ENCODE measurements at regions not wholly inside any gene's neighbourhood (a gene's known extent, or its start where the extent isn't known, plus 50 kb on each side); places are given as distances from the start of the nearest gene placed in this dataset.
A peak's percentile ranks its signal among the peaks of the same experiment; 100 is the strongest.

GRCh38 chr7:25672496-25672895 is 444.2 kb upstream of the NPVF start:
- no peak overlapping the region for H3K9ac ChIP-seq (ENCODE audit: low read depth in 1 of 3, low read length in 3 of 3)

GRCh38 chr7:25675789-25676474 is 447.6 kb upstream of the NPVF start:
- H3K9ac ChIP-seq (ENCODE audit: low read depth in 1 of 3, low read length in 3 of 3), result no peak overlapping the region
- H3K9me3 ChIP-seq (ENCODE audit: control insufficient read depth in 3 of 3, low read length in 3 of 3), result no peaks in the 10 kb centered on the region
- no peak overlapping the region for H3K4me3 ChIP-seq (ENCODE audit: low read length in 3 of 3)
- H3K27ac ChIP-seq (ENCODE audit: low read depth, low read length), result no peak overlapping the region
- peaks cover 0 to 8% (median under 1%) of the 10 kb centered on the region in 3 donors for H3K4me1 ChIP-seq (ENCODE audit: control insufficient read depth in 3 of 3, insufficient read depth in 3 of 3, low read length in 3 of 3)
- H3K36me3 ChIP-seq (ENCODE audit: control insufficient read depth in 3 of 3, insufficient read depth in 3 of 3, low read length in 3 of 3), result no peaks in the 10 kb centered on the region
- no peaks in the 10 kb centered on the region for H3K27me3 ChIP-seq (ENCODE audit: control insufficient read depth in 3 of 3, insufficient read depth in 3 of 3, low read length in 3 of 3)

More at GRCh38 chr7:25672496-25672895, 444.2 kb upstream of the NPVF start:
- Histone ChIP-seq H3K27ac (ENCODE audit: low read depth, low read length) (no peak overlapping the region), H3K4me3 (ENCODE audit: low read length in 3 of 3) (no peak overlapping the region), H3K4me1 (ENCODE audit: control insufficient read depth in 3 of 3, insufficient read depth in 3 of 3, low read length in 3 of 3) (peaks cover 8 to 21% (median 15%) of the 10 kb centered on the region in 3 donors), H3K9me3 (ENCODE audit: control insufficient read depth in 3 of 3, low read length in 3 of 3) (no peaks in the 10 kb centered on the region), H3K27me3 (ENCODE audit: control insufficient read depth in 3 of 3, insufficient read depth in 3 of 3, low read length in 3 of 3) (no peaks in the 10 kb centered on the region), H3K36me3 (ENCODE audit: control insufficient read depth in 3 of 3, insufficient read depth in 3 of 3, low read length in 3 of 3) (no peaks in the 10 kb centered on the region)

GRCh38 chr7:25677595-25677994 is 449.3 kb upstream of the NPVF start:
- Histone ChIP-seq H3K27me3 (ENCODE audit: control insufficient read depth in 3 of 3, insufficient read depth in 3 of 3, low read length in 3 of 3) (no peaks in the 10 kb centered on the region), H3K9me3 (ENCODE audit: control insufficient read depth in 3 of 3, low read length in 3 of 3) (no peaks in the 10 kb centered on the region), H3K36me3 (ENCODE audit: control insufficient read depth in 3 of 3, insufficient read depth in 3 of 3, low read length in 3 of 3) (no peaks in the 10 kb centered on the region), H3K9ac (ENCODE audit: low read depth in 1 of 3, low read length in 3 of 3) (no peak overlapping the region), H3K27ac (ENCODE audit: low read depth, low read length) (no peak overlapping the region), H3K4me3 (ENCODE audit: low read length in 3 of 3) (no peak overlapping the region), H3K4me1 (ENCODE audit: control insufficient read depth in 3 of 3, insufficient read depth in 3 of 3, low read length in 3 of 3) (peaks cover 0 to 5% (median 0%) of the 10 kb centered on the region in 3 donors)

- no peak overlapping the region for H3K4me3 ChIP-seq (ENCODE audit: low read length in 3 of 3)
These were observed 449.9 kb upstream of the NPVF start for GRCh38 chr7:25678215-25678614.

GRCh38 chr7:25680636-25681035 is 452.4 kb upstream of the NPVF start:
- Histone ChIP-seq H3K36me3 (ENCODE audit: control insufficient read depth in 3 of 3, insufficient read depth in 3 of 3, low read length in 3 of 3) (no peaks in the 10 kb centered on the region), H3K9me3 (ENCODE audit: control insufficient read depth in 3 of 3, low read length in 3 of 3) (no peaks in the 10 kb centered on the region), H3K9ac (ENCODE audit: low read depth in 1 of 3, low read length in 3 of 3) (no peak overlapping the region), H3K27ac (ENCODE audit: low read depth, low read length) (no peak overlapping the region), H3K4me3 (ENCODE audit: low read length in 3 of 3) (no peak overlapping the region), H3K27me3 (ENCODE audit: control insufficient read depth in 3 of 3, insufficient read depth in 3 of 3, low read length in 3 of 3) (no peaks in the 10 kb centered on the region), H3K4me1 (ENCODE audit: control insufficient read depth in 3 of 3, insufficient read depth in 3 of 3, low read length in 3 of 3) (peaks cover 0 to 5% (median 0%) of the 10 kb centered on the region in 3 donors)

More at GRCh38 chr7:25678215-25678614, 449.9 kb upstream of the NPVF start:
- no peaks in the 10 kb centered on the region for H3K27me3 ChIP-seq (ENCODE audit: control insufficient read depth in 3 of 3, insufficient read depth in 3 of 3, low read length in 3 of 3)
- H3K9ac ChIP-seq (ENCODE audit: low read depth in 1 of 3, low read length in 3 of 3), result no peak overlapping the region
- H3K36me3 ChIP-seq (ENCODE audit: control insufficient read depth in 3 of 3, insufficient read depth in 3 of 3, low read length in 3 of 3), result no peaks in the 10 kb centered on the region
- H3K4me1 ChIP-seq (ENCODE audit: control insufficient read depth in 3 of 3, insufficient read depth in 3 of 3, low read length in 3 of 3), result peaks cover 0 to 5% (median 0%) of the 10 kb centered on the region in 3 donors
- H3K27ac ChIP-seq (ENCODE audit: low read depth, low read length), result no peak overlapping the region
- H3K9me3 ChIP-seq (ENCODE audit: control insufficient read depth in 3 of 3, low read length in 3 of 3), result no peaks in the 10 kb centered on the region

- Histone ChIP-seq H3K27ac (ENCODE audit: low read depth, low read length) (no peak overlapping the region), H3K4me3 (ENCODE audit: low read length in 3 of 3) (no peak overlapping the region), H3K36me3 (ENCODE audit: control insufficient read depth in 3 of 3, insufficient read depth in 3 of 3, low read length in 3 of 3) (no peaks in the 10 kb centered on the region), H3K9ac (ENCODE audit: low read depth in 1 of 3, low read length in 3 of 3) (no peak overlapping the region), H3K27me3 (ENCODE audit: control insufficient read depth in 3 of 3, insufficient read depth in 3 of 3, low read length in 3 of 3) (no peaks in the 10 kb centered on the region), H3K4me1 (ENCODE audit: control insufficient read depth in 3 of 3, insufficient read depth in 3 of 3, low read length in 3 of 3) (peaks cover 0 to 11% (median 6%) of the 10 kb centered on the region in 3 donors), H3K9me3 (ENCODE audit: control insufficient read depth in 3 of 3, low read length in 3 of 3) (no peaks in the 10 kb centered on the region)
These were observed 456.1 kb upstream of the NPVF start for GRCh38 chr7:25684360-25684759.

- peaks cover 4 to 17% (median 6%) of the 10 kb centered on the region in 3 donors for H3K4me1 ChIP-seq (ENCODE audit: control insufficient read depth in 3 of 3, insufficient read depth in 3 of 3, low read length in 3 of 3)
- no peaks in the 10 kb centered on the region for H3K27me3 ChIP-seq (ENCODE audit: control insufficient read depth in 3 of 3, insufficient read depth in 3 of 3, low read length in 3 of 3)
- H3K9ac ChIP-seq (ENCODE audit: low read depth in 1 of 3, low read length in 3 of 3), result no peak overlapping the region
- no peaks in the 10 kb centered on the region for H3K36me3 ChIP-seq (ENCODE audit: control insufficient read depth in 3 of 3, insufficient read depth in 3 of 3, low read length in 3 of 3)
- H3K27ac ChIP-seq (ENCODE audit: low read depth, low read length), result no peak overlapping the region
- H3K4me3 ChIP-seq (ENCODE audit: low read length in 3 of 3), result no peak overlapping the region
- H3K9me3 ChIP-seq (ENCODE audit: control insufficient read depth in 3 of 3, low read length in 3 of 3), result no peaks in the 10 kb centered on the region
These were observed 458.2 kb upstream of the NPVF start for GRCh38 chr7:25686493-25686892.

GRCh38 chr7:25694211-25694610 is 457.8 kb upstream of the NFE2L3 start:
- no peak overlapping the region for H3K9ac ChIP-seq (ENCODE audit: low read depth in 1 of 3, low read length in 3 of 3)
- H3K4me3 ChIP-seq (ENCODE audit: low read length in 3 of 3), result no peak overlapping the region
- peaks cover 0 to 7% (median 4%) of the 10 kb centered on the region in 3 donors for H3K4me1 ChIP-seq (ENCODE audit: control insufficient read depth in 3 of 3, insufficient read depth in 3 of 3, low read length in 3 of 3)
- no peaks in the 10 kb centered on the region for H3K27me3 ChIP-seq (ENCODE audit: control insufficient read depth in 3 of 3, insufficient read depth in 3 of 3, low read length in 3 of 3)
- no peaks in the 10 kb centered on the region for H3K36me3 ChIP-seq (ENCODE audit: control insufficient read depth in 3 of 3, insufficient read depth in 3 of 3, low read length in 3 of 3)
- H3K27ac ChIP-seq (ENCODE audit: low read depth, low read length), result peak overlapping the region; percentile 17
- H3K9me3 ChIP-seq (ENCODE audit: control insufficient read depth in 3 of 3, low read length in 3 of 3), result no peaks in the 10 kb centered on the region

- no peak overlapping the region for H3K9ac ChIP-seq (ENCODE audit: low read depth in 1 of 3, low read length in 3 of 3)
- H3K27ac ChIP-seq (ENCODE audit: low read depth, low read length), result peak overlapping the region; percentile 17
- no peaks in the 10 kb centered on the region for H3K36me3 ChIP-seq (ENCODE audit: control insufficient read depth in 3 of 3, insufficient read depth in 3 of 3, low read length in 3 of 3)
- no peaks in the 10 kb centered on the region for H3K27me3 ChIP-seq (ENCODE audit: control insufficient read depth in 3 of 3, insufficient read depth in 3 of 3, low read length in 3 of 3)
- no peaks in the 10 kb centered on the region for H3K9me3 ChIP-seq (ENCODE audit: control insufficient read depth in 3 of 3, low read length in 3 of 3)
- H3K4me1 ChIP-seq (ENCODE audit: control insufficient read depth in 3 of 3, insufficient read depth in 3 of 3, low read length in 3 of 3), result peaks cover 0 to 5% (median 4%) of the 10 kb centered on the region in 3 donors
- H3K4me3 ChIP-seq (ENCODE audit: low read length in 3 of 3), result no peak overlapping the region
These were observed 457.3 kb upstream of the NFE2L3 start for GRCh38 chr7:25694699-25695098.

- Histone ChIP-seq H3K36me3 (ENCODE audit: control insufficient read depth in 3 of 3, insufficient read depth in 3 of 3, low read length in 3 of 3) (no peaks in the 10 kb centered on the region), H3K27ac (ENCODE audit: low read depth, low read length) (no peak overlapping the region), H3K9ac (ENCODE audit: low read depth in 1 of 3, low read length in 3 of 3) (no peak overlapping the region), H3K9me3 (ENCODE audit: control insufficient read depth in 3 of 3, low read length in 3 of 3) (no peaks in the 10 kb centered on the region), H3K27me3 (ENCODE audit: control insufficient read depth in 3 of 3, insufficient read depth in 3 of 3, low read length in 3 of 3) (no peaks in the 10 kb centered on the region), H3K4me3 (ENCODE audit: low read length in 3 of 3) (no peak overlapping the region), H3K4me1 (ENCODE audit: control insufficient read depth in 3 of 3, insufficient read depth in 3 of 3, low read length in 3 of 3) (no peaks in the 10 kb centered on the region)
These were observed 455.4 kb upstream of the NFE2L3 start for GRCh38 chr7:25696571-25696970.
